ENCODE measurements at regions not wholly inside any gene's neighbourhood (a gene's known extent, or its start where the extent isn't known, plus 50 kb on each side); places are given as distances from the start of the nearest gene placed in this dataset.
"Not testable (repeated sequence)": the region's sequence is repeated elsewhere in the genome, so short reads cannot be mapped to it uniquely, and the experiment has no call there.

DNA sequence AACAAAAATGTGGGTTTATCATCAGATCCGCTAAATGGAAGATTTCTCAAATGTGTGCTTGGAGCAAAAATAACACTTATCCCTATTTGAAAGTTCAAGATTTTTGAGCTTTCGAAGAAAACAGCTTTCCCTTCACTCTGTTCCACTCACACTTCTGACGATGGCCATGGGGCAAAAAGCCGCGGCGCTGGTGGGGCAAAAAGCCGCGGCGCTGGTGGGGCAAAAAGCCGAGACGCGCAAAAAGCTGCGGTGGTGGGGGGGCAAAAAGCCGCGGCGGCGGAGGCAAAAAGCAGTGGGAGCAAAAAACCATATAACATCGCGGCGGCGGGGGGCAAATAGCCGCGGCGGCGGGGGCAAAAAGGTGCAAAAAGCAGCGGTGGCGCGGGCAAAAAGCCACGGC lies 1631.5 kb downstream of the RPIA start:
- TF ChIP-seq, protein P1, sequence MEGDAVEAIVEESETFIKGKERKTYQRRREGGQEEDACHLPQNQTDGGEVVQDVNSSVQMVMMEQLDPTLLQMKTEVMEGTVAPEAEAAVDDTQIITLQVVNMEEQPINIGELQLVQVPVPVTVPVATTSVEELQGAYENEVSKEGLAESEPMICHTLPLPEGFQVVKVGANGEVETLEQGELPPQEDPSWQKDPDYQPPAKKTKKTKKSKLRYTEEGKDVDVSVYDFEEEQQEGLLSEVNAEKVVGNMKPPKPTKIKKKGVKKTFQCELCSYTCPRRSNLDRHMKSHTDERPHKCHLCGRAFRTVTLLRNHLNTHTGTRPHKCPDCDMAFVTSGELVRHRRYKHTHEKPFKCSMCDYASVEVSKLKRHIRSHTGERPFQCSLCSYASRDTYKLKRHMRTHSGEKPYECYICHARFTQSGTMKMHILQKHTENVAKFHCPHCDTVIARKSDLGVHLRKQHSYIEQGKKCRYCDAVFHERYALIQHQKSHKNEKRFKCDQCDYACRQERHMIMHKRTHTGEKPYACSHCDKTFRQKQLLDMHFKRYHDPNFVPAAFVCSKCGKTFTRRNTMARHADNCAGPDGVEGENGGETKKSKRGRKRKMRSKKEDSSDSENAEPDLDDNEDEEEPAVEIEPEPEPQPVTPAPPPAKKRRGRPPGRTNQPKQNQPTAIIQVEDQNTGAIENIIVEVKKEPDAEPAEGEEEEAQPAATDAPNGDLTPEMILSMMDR (IDR thresholded peaks at IDR 0.05; ENCODE audit: poor library complexity), result not testable (repeated sequence)
- not testable (repeated sequence) for TF ChIP-seq EZH2phosphoT487 (IDR thresholded peaks at IDR 0.05; ENCODE audit: low read depth, severe bottlenecking, unreplicated experiment); EZH2 (IDR thresholded peaks at IDR 0.05; ENCODE audit: borderline replicate concordance)
